ENCODE measurements at regions not wholly inside any gene's neighbourhood (a gene's known extent, or its start where the extent isn't known, plus 50 kb on each side); places are given as distances from the start of the nearest gene placed in this dataset.

- TF ChIP-seq, protein P1, sequence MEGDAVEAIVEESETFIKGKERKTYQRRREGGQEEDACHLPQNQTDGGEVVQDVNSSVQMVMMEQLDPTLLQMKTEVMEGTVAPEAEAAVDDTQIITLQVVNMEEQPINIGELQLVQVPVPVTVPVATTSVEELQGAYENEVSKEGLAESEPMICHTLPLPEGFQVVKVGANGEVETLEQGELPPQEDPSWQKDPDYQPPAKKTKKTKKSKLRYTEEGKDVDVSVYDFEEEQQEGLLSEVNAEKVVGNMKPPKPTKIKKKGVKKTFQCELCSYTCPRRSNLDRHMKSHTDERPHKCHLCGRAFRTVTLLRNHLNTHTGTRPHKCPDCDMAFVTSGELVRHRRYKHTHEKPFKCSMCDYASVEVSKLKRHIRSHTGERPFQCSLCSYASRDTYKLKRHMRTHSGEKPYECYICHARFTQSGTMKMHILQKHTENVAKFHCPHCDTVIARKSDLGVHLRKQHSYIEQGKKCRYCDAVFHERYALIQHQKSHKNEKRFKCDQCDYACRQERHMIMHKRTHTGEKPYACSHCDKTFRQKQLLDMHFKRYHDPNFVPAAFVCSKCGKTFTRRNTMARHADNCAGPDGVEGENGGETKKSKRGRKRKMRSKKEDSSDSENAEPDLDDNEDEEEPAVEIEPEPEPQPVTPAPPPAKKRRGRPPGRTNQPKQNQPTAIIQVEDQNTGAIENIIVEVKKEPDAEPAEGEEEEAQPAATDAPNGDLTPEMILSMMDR (IDR thresholded peaks at IDR 0.05): no peak
- no peak for TF ChIP-seq POLR2A (IDR thresholded peaks at IDR 0.05)
- no peak for TF ChIP-seq POLR2AphosphoS5 (IDR thresholded peaks at IDR 0.05)
Measured at GRCh38 chr13:50707628-50708027, 135.9 kb downstream of the DLEU7 start.

Data from prostate gland (tissue), 2 donors.